HL-60/S4 (cell line): ENCODE measurements at regions not wholly inside any gene's neighbourhood (a gene's known extent, or its start where the extent isn't known, plus 50 kb on each side); places are given as distances from the start of the nearest gene placed in this dataset.

ENCODE experiments used
- in situ Hi-C: fragments of 300-500 bp; cut with MboI; formaldehyde crosslinking; loops from 2 replicates; pipeline ENCODE4 v1.14.3; 2022; ENCODE audit warnings: low sequenced_read_pairs

DNA sequence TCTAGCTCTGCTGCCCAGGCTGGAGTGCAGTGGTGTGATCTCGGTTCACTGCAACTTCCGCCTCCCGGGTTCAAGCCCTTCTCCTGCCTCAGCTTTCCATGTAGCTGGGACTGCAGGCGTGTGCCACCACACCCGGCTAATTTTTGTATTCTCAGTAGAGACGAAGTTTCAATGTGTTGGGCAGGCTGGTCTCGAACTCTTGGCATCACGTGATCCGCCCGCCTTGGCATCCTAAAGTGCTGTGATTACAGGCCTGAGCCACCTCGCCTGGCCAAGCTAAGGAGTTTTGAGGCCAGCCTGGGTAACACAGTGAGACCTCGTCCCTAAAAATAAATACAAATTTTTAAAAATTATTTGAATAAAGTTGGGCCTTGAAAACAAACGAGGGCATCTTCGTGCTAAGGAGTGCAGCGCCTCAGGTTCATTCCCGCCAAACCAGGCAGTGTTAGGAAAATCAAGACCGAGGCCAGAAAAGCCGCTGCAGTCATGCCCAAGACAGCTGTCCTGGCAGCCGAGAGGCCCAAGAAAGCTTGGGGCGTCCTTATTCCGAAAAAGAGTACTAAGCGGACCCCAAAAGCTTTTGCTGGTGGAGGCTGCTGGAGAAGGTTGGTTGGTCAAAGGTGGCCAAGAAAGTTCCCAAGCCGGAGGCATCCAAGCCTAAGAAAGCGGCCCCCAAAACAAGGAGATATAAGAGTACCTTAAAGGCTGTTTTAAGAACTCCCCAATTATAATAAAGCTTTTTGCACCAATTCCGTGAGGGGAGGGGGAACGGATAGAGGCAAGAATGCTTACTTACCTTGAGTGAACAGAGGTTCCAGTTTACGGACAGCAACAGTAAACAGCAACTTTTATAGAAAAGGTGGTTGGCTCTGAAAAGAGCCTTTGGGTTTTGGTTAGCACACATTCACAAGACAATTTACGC, 109.0 kb downstream of the HFE start:
- in situ Hi-C loops = loop anchor here (5.0 to 10.0 kb wide), 4 partner anchors 161 to 1699 kb away; a partner anchor contains a TSS

DNA sequence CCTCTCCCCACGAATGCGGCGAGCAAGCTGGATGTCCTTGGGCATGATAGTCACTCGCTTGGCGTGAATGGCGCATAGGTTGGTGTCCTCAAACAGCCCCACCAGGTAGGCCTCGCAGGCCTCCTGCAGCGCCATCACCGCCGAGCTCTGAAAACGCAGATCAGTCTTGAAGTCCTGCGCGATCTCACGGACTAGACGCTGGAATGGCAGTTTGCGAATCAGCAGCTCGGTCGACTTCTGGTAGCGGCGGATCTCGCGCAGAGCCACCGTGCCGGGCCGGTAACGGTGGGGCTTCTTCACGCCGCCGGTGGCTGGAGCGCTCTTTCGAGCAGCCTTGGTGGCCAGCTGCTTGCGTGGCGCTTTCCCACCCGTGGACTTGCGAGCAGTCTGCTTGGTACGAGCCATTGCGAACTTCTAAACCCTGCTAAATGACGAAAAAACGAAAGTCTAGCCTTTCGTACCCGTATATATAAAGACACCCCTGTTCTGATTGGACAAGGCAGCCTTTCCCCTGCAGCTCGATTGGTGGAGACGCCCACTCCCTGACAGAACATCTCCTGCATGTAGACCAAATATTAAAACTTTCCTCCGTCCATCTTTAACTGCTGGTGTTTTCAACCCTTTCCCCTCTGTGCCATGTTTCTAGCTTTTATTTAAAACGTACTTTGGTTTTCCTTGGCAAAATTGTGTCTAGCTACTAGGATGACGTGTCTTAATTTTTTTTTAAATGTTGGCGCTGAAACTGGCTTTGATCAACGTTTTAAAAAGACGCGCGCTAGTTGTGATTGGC, 109.8 kb downstream of the HFE start:
- in situ Hi-C loops = loop anchor here (5.0 to 10.0 kb wide), 4 partner anchors 162 to 1698 kb away; a partner anchor contains a TSS

DNA sequence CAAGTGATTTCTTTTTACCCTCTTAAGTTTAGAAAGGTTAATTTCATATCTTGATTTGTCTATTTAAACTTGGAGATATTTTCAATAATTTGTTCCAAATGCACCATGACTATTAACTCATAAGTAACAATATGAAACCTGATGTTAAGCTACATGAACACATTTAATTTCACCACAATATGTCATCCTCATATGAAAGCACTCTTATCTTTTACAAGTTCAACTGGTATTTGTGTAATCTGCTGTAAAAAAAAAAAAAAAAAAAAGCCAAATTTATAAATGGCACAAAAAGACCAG, 110.4 kb downstream of the HFE start:
- in situ Hi-C loops = loop anchor here (5.0 to 10.0 kb wide), 4 partner anchors 163 to 1697 kb away; a partner anchor contains a TSS

DNA sequence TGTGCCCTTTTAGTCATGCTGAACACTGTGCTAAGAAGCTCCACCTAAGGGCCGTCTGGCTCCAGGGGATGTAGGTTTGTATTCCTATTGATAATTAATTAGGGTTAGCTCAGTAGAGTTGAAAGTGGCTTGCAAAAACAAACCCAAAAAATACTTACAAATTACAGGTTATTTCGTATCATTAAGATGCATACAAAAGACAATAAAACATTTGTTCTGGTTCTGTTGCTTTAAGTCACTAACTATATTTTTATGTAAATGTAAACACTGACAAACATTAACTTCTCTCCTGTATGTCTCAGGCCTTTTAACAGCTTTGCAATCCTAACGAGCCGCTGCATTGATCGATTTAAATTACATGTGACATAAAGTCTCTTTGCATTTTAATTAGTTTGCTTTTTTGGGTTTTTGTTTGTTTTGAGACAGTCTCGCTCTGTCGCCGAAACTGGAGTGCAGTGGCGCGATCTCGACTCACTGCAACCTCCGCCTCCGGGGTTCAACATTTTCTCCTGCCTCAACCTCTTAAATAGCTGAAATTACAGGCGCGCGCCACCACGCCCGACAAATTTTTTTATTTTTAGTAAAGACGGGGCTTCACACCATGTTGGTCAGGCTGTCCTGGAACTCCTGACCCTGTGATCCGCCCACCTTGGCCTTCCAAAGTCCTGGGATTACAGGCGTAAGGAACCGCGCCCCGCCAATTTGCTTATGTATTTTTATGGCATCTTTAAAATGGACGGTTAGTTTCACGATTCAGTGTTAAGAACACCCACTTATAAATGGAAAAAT, 110.9 kb downstream of the HFE start:
- in situ Hi-C loops = loop anchor here (5.0 to 10.0 kb wide), 4 partner anchors 163 to 1697 kb away; a partner anchor contains a TSS

DNA sequence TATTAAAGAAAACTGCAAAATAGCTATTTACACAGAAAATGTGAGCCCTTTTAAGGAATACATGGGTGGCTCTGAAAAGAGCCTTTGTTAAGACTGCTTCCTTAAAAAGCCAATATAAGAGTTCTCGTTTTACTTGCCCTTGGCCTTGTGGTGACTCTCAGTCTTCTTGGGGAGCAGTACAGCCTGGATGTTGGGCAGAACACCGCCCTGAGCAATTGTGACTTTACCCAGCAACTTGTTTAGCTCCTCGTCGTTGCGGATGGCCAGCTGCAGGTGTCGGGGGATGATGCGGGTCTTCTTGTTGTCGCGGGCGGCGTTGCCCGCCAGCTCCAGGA, 111.5 kb downstream of the HFE start:
- in situ Hi-C loops = loop anchor here (5.0 to 10.0 kb wide), 4 partner anchors 164 to 1696 kb away; a partner anchor contains a TSS

- in situ Hi-C loops = loop anchor here (5.0 to 10.0 kb wide), 4 partner anchors 164 to 1696 kb away; a partner anchor contains a TSS
These were observed 112.0 kb downstream of the HFE start for GRCh38 chr6:26199057-26199772.

DNA sequence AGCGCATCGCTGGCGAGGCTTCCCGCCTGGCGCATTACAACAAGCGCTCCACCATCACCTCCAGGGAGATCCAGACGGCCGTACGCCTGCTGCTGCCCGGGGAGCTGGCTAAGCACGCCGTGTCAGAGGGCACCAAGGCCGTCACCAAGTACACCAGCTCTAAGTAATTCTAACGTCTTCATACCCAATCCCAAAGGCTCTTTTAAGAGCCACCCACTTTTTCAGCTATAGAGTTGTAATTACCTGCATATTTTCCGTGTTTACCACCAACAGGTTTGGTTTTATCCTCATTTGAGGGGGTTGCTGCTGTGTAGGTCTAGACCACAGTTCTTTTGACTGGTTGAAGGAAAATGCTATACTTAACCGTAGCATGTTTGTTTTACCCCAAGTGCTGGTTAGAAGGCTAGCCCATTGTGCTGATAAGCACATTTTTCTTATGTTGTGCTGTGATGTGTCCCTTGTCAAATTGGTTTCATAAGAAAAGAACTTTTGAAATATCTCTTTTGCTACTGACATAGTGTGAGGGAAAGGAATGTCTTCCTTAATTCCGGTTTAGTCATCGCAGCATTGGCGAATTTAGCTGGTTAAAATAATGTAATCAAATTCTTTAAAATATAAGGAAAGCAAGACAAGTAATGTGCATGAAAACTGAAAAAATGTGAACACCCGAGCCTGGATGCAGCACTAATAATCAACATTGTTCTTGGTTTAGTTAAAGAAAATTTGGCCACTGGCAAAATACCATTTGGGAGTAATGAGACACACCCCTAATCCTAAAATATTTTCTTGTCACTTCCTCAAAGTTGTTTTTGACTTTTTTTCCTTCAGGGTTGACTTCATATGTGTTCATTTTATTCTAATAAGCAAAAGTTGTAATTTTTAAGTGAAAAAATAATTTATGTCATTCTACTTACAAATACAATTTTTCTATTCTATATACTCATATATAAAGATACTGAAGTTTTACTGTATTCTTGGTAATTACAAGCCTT, 112.8 kb downstream of the HFE start:
- in situ Hi-C loops = loop anchor here (5.0 to 10.0 kb wide), 5 partner anchors 85 to 1695 kb away; a partner anchor contains a TSS

- in situ Hi-C loops = loop anchor here (10.0 kb wide), 1 partner anchor 84 kb away; a partner anchor contains a TSS
These were observed 113.9 kb downstream of the HFE start for GRCh38 chr6:26200918-26201721.

GRCh38 chr6:26202201-26202611, 115.0 kb downstream of the HFE start:
- in situ Hi-C loops = loop anchor here (10.0 kb wide), 1 partner anchor 83 kb away; a partner anchor contains a TSS

DNA sequence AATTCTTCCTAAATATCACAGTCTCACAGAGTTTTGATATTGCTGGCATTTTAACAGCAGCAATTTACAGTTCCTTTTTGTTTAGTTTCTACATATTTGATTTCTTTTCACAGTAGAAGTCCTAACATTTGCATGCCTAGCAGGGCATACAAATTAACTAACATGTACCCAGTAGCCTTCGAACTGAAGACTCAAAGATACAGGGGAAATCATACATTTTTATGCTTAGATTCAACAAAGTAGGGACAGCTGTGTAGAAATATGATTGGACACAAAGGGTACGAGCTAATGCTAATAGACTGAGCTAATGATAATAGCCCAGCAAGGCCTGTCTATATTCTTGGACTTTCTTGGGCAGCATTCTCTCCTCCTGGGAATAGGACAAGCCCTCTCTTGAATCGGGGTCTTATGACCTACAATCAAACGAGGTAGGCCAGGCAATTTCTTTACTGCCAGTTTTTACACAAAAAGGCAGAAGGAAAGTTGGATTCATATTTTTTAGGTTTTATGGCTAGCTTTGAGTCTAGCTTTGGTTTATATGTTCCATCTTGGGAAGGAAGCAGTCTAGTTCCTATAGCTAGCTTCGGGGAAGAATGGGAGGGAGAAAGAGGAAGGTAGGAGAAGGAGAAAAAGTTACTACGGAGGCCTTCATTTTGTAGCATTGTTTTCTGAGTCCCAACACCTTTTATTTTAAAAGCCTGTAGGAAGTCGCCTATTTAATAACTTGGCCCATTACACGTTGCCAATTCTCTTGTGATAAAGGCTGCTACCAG, 115.8 kb downstream of the HFE start:
- in situ Hi-C loops = loop anchor here (10.0 kb wide), 1 partner anchor 82 kb away; a partner anchor contains a TSS

DNA sequence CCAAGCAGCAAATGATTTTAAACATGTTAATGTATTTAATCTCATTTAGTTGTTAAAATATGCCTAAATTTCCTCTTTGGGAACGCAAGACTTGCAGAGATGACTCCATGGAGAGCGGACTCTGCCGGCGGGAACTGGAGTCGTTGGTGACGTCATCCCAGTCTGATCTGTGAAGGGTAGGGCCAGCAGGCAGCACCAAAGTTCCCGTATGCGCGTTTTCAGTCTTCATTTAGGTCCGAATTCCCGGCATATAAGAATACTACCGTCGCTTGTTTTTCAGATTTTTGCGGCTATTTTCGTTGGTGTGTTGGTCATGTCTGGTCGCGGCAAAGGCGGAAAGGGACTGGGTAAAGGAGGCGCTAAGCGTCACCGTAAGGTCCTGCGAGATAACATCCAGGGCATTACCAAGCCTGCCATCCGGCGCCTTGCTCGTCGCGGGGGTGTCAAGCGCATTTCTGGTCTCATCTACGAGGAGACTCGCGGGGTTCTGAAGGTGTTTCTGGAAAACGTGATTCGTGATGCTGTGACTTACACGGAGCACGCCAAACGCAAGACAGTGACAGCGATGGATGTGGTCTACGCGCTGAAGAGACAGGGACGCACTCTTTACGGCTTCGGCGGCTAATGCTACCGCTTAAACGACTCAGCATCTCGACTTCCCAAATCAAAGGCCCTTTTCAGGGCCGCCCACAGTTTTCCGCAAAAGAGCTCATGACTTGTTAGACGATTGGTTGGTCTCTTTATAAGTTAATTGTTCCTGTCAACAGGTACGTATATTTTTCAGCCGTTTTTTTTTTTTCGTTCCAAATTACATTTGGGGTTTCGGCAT, 117.3 kb downstream of the HFE start:
- in situ Hi-C loops = loop anchor here (10.0 kb wide), 1 partner anchor 80 kb away; a partner anchor contains a TSS

GRCh38 chr6:26205161-26205624, 118.0 kb downstream of the HFE start:
- in situ Hi-C loops = loop anchor here (10.0 kb wide), 1 partner anchor 80 kb away; a partner anchor contains a TSS

DNA sequence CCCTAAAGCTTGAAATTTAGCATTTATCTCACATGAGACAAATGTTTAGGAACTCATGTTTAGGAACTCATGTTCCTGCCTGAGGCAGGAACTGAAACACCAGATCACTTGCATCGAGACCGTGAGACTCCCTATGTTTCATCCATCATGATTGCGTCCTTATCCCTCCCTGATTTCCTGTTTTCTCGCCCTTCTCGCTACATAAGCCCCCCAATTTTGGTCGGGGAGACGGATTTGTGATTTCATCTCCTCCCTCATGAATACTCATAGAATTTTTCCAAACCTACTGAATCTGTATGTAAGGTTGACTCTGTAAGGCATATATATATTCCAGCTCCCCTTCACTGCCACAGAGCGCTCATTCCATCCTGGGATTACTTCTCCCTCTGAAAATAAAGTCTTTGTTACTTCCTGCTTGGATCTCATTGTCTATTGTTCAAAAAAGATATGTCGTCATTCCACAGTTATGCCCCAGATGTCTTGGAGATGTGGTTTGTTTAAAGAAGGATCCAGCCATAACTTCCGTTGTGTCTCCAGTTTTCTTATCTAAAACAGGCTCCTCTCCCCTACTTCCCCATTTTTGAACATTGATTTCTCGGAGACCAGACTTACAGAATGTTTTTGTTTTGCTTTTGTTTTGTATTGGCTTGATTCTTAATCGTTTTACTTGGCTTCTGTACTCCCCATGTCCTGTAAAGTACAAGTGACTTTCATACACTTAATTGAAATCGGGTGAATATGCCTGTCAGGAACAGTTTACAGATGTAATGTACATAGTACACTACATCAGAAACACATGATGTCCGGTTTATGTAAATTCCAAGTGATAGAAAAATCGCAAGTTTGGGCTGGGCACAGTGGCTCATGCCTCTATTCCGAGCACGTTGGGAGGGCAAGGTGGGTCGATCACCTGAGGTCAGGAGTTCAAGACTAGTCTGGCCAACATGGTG, 118.7 kb downstream of the HFE start:
- in situ Hi-C loops = loop anchor here (10.0 kb wide), 1 partner anchor 79 kb away; a partner anchor contains a TSS

DNA sequence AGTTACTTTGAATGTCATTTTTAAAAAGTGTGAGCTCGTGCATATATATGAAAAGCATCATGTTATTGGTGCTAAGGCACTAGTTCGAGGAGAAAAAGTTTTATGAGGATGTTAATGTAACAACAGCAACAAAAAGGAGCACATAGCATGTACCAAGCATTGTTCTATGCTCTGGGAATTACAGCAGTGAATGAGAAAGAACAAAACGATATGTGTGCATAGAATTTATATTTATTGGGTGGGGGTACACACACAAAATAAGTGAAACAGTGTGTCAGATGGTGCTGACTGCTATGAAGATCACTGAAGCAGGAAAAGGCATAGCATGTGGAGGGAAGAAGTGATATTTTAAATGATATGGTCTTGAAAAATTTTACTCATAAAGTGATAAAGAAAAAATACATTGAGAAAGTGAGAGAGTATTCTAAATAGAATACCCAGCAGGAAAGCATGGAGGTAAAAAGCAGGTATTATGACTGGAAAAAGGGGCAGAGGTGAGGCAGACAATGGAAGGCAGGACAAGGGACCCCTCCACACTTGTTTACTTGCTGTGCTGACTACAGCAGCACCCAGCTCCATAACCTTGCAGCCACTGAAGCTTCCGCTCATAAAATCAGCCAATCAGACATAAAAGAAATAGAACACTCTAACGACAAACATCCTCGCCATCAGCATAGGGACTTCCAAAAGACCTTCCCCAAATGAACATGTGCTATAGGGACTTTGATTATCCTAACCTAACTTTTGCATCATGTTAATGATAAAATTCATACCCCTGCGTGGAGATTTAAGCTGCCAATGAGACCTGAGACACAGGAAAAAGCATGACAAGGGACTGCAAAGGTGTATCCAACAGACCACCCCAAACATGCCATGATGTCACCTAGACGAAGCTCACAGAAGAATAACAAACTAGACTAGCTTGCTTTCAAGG, 119.9 kb downstream of the HFE start:
- in situ Hi-C loops = loop anchor here (10.0 kb wide), 1 partner anchor 78 kb away; a partner anchor contains a TSS
